ENCODE measurements at regions not wholly inside any gene's neighbourhood (a gene's known extent, or its start where the extent isn't known, plus 50 kb on each side); places are given as distances from the start of the nearest gene placed in this dataset.
"Not testable (repeated sequence)": the region's sequence is repeated elsewhere in the genome, so short reads cannot be mapped to it uniquely, and the experiment has no call there.

DNA sequence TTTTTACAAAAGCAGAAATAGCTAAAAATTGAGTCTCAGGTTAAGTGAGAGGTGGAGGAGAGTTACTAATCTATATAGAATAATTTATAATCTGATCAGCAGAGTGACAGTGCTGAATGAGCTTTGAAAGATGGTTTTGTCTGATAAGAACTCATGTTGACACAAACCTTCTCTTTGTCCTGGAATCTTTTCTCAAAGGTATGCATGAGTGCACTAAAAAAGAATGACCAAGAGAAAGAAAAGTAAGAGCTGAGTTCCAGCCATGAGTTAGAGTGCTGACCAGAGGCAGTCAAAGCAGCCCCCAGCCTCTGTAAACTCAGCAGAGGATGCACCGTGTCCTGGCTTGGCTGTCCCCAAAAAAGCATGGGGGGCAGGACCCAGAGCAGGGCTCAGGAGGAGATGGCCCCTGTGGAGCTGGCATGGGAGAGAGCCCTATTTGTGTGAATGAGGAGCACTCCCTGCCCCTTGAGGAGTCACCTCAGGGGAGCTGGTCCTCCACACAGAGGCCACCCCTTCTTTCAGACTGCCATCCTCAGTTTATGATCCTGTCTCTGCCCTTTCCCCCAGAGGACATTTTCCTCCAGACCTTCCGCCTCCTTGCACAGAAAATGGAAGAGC lies 129.8 kb downstream of the SEC23A start:
- DNase-seq: no peak

DNA sequence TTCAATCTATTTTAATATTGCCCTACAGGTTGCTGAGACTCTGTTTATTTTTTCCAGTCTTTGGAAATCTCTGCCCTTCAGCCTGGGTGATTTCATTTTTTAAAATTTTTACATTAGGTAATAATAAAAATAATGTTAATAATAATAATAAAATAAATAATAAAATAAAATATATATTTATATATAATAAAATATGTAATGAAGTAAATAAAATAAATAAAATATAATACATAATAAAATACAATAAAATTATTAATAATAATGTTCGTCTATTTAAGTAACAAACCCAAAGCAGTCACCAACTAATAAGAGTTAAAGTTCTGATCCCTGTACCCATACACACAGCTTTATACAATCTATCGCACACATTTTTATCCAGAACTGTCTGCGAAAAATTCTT lies 130.5 kb downstream of the SEC23A start:
- DNase-seq: no peak

DNA sequence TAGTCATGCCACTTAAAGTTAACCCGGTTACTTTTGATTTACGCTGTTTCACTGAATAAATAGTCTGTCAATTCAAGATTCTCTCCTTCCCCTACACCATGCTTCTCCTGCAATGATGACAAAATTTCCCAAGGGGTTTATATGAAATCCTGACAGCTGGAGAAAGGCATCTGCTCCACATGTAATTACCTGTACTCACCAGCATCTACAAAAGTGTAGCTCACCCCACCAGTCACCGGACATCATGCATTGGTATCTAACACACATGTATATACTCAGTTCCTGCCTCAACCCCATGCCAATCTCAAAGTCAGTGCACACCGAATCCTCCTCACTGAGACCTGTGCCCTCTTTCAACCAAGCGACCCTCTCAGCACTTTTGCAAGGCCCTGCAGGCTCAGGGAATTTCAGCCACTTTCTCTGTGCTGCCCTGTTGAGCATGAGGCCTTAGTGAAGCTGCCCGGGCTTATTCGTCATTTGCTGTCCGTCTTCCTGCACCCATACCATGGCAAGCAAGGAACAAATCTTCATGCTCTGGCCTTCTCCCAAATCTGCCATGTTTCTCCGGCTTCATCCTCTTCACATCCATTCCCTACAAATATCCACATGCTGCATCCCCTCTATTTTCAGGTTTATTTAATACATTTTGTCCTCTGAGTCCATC lies 131.6 kb downstream of the SEC23A start:
- no peak for DNase-seq

DNA sequence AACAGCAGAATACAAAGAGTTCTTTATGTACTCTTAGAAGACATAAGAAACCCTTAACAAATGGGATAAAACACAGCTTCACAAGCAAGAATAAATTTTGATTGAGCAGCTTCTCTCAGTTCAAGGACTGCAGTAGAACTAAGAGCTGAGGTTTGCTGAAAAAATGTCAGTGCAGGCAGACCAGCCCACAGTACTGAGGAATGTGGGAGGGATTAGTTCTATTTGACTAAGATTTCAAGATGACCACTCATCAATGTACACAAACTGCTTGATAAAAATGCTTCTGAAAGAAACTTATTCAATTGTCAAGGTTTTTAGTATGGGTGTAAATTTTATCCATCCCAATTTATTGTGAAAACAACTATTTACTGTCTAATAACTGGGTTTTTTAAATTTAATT lies 138.4 kb downstream of the SEC23A start:
- no peak for DNase-seq

DNA sequence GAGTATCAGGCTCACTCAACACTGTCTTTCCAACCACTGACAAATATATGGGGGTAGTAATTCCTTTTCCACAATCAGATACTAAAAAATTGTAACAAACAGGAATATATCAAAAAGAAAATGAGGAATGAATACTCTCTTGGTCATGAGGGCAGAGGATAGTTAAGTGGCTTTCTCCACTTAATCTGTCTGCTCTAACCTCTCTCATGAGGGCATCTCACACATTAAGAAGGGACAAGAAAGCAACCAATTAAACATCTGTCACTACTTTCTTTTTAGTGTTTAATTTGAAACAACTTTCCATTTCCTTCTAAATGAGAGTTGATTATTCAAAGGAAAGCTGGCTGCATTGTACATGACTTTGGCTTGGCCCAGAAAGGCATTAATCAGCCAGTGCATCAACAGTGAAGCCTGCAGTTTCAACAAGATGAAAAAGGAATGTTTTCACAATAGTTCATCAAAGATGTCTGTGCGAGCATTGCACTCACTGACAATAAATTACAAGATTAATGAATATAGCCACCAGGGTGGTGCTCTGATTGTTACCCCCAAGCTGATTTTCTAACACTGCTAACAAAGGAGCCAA lies 142.0 kb downstream of the SEC23A start:
- no peak for DNase-seq

DNA sequence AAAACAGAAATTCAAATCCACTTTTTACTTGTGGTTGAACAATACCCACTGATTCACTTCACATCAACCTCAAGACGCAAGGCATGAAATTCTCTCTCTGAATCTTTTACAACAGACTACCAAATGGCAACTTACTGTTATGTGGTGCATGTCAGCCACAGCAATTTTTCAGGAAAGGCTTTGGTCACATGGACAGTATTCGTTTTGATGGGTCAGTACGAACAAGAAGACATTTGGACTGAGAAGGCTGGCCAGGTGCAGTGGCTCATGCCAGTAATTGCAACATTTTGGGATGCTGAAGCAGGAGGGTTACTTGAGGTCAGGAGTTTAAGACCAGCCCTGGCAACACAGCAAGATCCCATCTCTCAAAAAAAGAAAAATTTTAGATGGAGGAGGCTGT lies 144.0 kb downstream of the SEC23A start:
- DNase-seq: no peak

DNA sequence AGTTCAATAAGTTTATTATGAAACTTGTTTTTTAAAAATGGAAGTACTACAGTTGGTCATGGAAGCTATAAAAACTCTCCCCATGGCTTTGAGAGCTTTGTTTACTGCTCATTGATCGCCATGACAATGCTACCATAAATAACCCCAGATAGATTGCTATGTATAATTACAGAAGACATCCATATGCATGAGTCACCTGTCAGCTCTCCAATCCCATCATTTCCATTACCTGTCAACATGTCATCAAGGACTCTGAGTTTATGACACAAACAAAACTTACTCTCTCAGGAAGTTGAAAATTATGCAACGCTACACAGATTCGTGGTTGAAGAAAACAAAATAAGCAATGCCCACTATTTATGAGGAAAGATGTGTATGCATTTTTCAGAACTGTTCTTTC lies 144.4 kb downstream of the SEC23A start:
- no peak for DNase-seq

DNA sequence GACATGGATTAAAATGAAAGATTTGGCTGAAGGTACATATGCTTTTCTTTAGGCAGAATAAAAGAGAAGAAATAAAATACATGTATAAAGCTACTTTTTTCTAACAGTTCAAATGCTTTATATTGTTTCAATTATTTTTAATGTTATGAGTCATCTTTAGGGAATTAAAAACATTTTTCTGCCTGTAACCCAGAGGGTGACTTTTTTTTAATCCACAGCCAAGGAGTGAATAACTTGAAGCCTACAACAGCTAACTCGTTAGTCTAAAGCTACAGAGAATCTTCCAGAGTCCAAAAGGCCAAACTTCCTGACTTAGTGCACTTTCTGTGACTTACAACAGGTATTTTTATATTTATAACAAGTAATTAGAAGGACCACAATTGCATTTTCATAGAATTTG lies 151.6 kb downstream of the SEC23A start:
- DNase-seq: no peak

DNA sequence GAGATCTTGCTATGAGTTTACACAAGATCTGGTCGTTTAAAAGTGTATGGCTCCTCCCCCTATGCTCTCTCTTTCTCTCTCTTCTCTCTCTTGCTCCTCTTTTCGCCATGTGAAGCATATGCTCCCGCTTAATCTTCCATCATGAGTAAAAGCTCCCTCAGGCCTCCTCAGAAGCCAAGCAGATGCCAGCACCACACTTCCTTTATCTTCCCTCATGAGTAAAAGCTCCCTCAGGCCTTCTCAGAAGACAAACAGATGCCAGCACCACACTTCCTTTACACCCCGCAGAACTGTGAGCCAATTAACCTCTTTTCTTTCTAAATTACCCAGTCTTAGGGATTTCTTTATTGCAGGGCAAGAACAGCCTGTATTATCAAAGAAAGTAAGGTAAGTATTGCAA lies 152.4 kb downstream of the SEC23A start:
- no peak for DNase-seq

DNA sequence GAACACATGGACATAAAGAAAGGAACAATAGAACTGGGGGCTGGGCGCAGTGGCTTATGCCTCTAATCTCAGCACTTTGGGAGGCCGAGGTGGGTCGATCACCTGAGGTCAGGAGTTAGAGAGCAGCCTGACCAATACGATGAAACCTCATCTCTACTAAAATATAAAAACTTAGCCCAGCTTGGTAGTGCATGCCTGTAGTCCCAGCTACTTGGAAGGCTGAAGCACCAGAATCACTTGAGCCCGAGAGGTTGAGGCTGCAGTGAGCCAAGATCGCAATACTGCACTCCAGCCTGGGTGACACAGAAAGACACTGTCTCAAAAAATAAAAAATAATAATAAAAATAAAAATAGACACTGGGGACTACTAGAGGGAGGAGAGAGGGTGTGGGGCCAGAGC lies 154.5 kb downstream of the SEC23A start:
- DNase-seq: no peak

DNA sequence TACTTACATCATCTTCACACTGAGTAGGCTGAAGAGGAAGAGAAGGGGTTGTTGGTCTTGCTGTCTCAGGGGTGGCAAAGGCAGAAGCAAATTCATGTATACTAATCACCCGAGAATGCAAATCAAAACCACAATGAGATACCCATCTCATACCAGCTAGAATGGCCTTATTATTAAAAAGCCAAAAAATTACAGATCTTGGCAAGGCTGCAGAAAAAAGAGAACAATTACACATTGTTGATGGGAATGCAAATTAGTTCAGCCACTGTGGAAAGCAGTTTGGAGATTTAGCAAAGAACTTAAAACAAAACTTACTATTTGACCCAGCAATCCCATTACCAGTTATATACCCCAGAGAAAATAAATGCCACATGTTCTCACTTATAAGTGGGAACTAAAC lies 154.9 kb downstream of the SEC23A start:
- DNase-seq: no peak

DNA sequence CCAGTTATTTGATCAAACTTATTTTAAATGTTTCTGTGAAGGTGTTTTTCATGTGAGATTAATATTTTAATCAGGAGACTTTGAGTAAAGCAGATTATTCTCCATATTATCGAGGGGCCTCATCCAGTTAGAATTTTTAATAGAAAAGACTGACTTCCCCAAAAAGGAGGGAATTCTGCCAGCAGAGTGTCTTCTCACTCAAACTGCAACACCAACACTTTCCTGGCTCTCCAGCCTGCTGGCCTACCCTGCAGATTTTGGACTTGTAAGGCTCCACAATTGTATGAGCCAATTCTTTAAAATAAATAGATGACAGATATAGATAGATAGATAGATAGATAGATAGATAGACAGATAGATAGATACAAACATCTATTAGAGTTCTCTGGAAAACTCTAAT lies 155.7 kb downstream of the SEC23A start:
- DNase-seq: no peak

DNA sequence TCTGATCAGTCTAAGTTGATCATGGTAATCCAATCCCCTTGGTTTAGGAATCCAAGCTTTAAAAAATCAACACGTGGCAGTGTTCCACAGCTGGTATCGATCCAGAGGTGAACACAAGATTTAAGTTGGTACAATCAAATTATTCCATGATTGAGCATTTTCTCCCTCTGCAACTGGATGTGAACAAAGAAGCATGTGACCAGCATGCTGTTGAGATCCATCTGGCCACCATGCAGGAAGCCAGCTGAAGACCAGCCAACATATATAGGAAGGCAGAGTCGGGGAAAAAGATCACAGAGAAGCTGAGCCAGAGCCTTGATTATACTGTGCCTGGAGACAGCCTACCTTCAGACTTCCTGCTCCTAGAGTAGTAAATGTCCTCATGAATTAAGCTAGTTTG lies 158.3 kb downstream of the SEC23A start:
- no peak for DNase-seq

DNA sequence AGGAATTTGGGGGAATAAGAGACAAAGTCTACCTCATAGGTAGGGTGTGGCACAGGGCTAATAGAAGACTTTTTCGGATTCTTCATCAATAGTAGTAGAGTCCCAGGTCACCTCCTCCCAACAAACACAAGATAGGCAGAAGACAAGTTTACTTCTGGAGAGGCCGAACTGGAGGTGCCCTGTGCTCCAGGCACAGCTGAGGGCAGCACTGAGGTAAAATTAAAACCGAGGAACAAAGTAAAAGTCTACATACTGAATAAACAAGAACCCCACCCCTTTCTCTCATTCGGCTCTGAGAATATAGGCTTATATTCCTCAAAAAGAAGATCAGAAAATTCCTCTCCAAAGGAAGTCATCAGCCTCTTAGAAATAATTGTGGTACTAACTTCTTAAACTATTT lies 161.5 kb downstream of the SEC23A start:
- DNase-seq: no peak

DNA sequence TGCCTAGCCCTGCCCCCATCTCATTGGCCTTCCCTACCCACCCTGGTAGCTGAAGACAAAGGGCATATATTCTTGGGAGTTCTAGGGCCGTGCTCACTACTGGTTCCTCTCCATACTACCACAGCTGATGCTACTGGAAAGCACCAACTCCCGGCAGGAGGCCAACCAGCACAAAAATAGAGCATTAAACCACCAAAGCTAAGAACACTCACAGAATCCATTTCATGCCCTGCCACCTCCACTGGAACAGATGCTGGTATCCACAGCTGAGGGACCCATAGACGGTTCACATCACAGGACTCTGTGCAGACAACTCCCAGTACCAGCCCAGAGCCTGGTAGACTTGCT lies 170.4 kb downstream of the SEC23A start:
- not testable (repeated sequence) for DNase-seq

DNA sequence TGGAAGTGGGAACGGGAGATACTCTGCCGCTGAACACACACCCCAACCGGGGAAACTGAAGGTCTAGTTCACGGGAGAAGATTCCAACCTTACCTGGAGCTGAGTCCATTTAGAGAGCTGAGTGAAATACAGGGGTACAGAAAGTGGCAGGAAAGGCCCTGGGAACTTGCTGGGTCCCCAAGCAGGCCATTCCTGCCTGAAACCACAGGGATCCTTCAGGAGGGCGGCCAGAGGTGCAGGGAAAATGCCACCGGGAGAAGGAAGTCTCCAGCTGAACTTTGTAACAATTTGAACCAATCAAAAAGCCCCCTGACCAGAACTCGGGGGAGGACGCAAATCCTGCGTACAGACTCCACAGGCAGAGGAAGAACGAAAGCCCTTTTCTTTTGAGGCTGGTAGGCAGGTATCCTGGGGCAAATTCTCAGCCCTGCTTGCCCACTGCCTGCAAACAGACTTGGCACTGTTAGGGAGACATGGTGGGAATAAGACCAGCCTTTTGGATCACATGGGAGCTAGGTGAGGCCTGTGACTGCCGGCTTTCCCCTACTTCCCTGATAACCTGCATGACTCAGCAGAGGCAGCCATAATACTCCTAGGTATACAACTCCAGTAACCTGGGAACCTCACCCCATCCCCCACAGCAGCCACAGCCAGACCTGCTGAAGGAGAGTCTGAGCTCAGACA lies 170.9 kb downstream of the SEC23A start:
- DNase-seq: no peak

DNA sequence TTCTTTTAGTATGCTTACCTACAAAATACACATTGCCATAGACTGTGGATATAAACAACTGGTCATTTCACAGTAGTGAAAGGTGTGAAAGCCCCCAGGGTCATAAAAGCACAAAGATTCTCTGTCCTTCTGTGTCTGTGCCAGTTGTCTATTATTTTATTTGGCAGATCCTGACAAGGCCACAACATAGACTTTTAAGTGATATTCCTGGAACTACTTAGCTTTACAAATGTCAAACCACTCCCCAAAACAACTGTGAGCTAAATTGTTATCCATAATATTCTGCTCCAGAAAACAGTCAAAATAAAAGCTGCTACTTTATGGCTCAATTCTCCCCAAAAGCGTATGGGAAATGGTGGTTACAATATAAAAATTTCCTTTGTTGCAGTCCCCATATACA lies 172.1 kb downstream of the SEC23A start:
- no peak for DNase-seq

DNA sequence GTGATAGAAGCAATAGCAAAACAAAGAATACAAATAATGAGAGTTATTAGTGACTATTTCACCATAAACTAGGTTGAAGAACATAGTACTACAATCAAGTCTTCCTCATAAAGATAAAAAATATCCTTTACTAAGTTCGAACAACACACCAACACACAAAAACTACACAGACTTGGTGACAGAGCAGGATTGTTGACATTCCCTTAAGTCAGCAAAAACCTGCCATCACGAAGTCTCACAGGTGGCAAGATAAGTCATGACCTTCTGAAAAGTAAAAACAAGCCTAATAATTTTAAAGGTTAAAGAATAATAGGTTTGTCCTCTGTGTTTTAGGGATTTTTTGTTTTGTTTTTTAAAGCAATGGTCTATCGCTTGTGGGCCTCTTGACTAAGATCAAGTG lies 173.0 kb downstream of the SEC23A start:
- DNase-seq: no peak

DNA sequence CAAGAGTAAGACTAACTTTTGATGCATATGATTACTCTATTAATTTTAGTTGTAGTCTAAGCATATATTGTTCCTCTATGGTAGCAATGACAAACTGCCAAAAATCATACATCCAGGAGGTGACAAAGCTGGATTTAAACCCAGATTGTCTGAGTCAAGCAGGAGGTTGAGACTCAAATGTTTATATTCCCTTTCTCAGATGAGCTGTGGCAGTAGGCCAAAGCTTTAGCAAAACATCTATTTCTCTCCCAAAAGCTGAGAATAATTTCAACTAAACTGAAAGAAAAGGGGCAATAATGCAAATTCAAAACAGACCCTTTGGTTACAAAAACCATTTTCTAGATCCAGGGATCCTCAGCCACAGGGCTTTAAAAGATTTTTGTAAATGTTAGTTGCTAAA lies 173.6 kb downstream of the SEC23A start:
- no peak for DNase-seq

DNA sequence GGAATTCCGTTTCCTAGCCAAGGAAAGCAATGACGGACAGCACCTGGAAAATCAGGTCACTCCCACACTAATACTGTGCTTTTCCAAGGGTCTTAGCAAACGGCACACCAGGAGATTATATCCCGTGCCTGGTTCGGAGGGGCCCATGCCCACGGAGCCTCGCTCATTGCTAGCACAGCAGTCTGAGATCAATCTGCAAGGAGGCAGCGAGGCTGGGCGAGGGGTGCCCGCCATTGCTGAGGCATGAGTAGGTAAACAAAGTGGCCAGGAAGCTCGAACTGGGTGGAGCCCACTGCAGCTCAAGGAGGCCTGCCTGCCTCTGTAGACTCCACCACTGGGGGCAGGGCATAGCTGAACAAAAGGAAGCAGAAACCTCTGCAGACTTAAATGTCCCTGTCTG lies 181.1 kb downstream of the SEC23A start:
- not testable (repeated sequence) for DNase-seq

DNA sequence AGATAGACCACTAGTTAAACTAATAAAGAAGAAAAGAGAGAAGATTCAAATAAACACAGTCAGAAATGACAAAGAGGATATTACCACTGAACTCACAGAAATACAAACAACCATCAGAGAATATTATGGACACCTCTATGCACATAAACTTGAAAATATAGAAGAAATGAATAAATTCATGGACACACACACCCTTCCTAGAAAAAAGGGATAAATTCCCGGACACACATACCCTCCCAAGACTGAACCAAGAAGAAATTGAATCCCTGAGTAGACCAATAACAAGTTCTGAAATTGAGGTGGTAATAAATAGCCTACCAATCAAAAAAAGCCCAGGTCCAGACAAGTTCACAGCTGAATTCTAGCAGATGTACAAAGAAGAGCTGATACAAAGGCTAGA lies 187.9 kb downstream of the SEC23A start:
- DNase-seq: no peak

DNA sequence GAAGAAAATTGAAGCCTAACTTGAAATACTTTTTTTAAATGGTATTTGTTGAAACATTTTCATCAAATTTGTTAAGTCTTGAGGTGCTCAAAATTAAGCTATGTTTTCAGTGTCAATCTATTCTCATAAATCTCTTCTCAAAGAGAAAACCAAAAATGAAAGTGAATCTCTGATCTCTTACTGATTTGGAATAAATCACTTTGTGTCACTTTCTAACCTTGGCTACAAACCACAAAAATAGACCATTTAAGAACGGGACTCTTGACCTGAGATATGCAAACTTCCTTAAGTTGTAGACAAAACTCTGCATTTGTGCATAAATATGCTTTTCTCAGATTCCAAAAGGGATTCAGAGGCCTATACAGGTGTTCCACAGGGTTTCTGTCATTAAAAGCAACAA lies 192.9 kb downstream of the SEC23A start:
- DNase-seq: no peak

DNA sequence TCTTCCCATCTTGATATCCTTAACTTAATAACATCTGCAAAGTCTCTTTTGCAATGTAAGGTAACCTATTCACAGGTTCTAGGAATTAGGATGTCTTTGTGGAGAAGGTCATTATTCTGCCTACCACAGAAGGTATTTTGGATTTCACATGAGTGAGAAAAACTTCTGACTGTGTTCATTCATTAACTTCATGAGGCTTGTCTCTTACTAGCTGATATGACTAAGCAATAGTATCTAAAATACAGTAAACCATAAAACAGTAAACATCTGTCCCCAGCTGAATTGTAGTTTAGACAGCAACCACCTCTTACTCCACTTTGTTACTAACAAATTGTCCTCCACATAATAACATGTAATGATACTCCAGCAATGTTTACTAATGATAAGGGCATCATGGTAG lies 198.1 kb downstream of the SEC23A start:
- DNase-seq: no peak

DNA sequence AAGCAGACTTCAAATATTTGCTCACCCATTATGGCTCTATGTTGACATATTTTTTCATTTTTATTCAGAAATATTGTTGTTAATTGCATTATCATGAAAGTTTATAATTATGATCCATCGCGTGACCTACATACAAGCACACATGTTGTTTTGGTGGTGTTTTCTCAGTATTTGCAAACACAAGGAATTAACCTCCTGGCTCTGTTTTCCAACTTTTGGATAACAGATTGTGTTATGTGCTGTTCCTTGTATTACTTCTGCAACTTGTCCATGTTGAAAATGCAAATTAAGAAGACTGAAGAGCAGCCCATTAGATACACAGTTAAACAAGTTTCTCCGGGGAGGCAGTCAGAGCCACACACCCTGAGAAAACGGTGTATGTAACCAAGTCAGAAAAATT lies 201.2 kb downstream of the SEC23A start:
- DNase-seq: no peak

Measured in right hindlimb (tissue), 1 donor.